ENCODE measurements at regions not wholly inside any gene's neighbourhood (a gene's known extent, or its start where the extent isn't known, plus 50 kb on each side); places are given as distances from the start of the nearest gene placed in this dataset.

DNA sequence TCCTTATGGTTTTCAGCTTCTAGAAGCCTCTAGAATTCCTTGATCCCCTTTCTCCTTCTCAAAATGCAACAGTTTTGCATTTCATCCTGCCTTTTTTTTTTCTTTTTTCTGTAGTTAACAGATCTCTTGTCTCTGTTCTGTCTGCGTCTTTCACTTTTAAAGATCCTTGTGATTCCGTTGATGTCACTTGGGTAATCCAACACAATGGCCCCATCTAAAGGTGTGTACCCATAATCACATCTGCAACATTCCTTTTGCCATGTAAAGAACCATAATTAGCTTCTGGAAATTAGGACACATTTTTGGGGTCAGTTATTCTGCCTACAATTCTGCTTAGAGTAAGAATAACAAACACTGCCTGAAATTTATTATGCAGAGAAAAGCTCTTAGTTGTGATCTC, 1180.9 kb upstream of the ADGRL3 start:
- H3K4me1 ChIP-seq (ENCODE audit: control insufficient read depth, insufficient read depth, low read length): no peaks in the 10 kb centered on the region
- in situ Hi-C loops (cut with MboI): no loop called here
- ChIA-PET POLR2A (no interaction called here), RAD21 (ENCODE audit: unreplicated experiment) (no interaction called here), CTCF (interaction anchor here (0.7 kb wide), 1 partner anchor 22 kb away, joined by 3 read pairs; no protein-coding TSS in a partner anchor), SMC1A (ENCODE audit: uncharacterized antibody, unreplicated experiment) (interaction anchor here (0.6 kb wide), 1 partner anchor 804 kb away, joined by 4 read pairs; no protein-coding TSS in a partner anchor)
- TF ChIP-seq BACH1 (IDR thresholded peaks at IDR 0.05; ENCODE audit: borderline replicate concordance) (no peak), GABPA (IDR thresholded peaks at IDR 0.05; ENCODE audit: low read depth) (no peak), ASH2L (IDR thresholded peaks at IDR 0.05; ENCODE audit: borderline replicate concordance, low read depth) (no peak), CREB1 (IDR thresholded peaks at IDR 0.05; ENCODE audit: low read depth) (no peak), CUX1 (IDR thresholded peaks at IDR 0.05; ENCODE audit: insufficient replicate concordance, low read depth, low read length) (no peak), BMI1 (IDR thresholded peaks at IDR 0.05; ENCODE audit: borderline replicate concordance) (no peak), PAX5 (IDR thresholded peaks at IDR 0.05; ENCODE audit: borderline replicate concordance, low read depth, low read length) (no peak), POLR2AphosphoS2 (IDR thresholded peaks at IDR 0.05; ENCODE audit: low read depth, low read length) (no peak), NRF1 (conservative IDR thresholded peaks at IDR 0.05; ENCODE audit: low read depth, low read length) (no peak), ZZZ3 (IDR thresholded peaks at IDR 0.05; ENCODE audit: control insufficient read depth, insufficient read length, low read depth) (no peak), SRF (IDR thresholded peaks at IDR 0.05; ENCODE audit: low read depth in 2 of 2, low read length in 2 of 2) (no peak)
- TF ChIP-seq, protein P1, sequence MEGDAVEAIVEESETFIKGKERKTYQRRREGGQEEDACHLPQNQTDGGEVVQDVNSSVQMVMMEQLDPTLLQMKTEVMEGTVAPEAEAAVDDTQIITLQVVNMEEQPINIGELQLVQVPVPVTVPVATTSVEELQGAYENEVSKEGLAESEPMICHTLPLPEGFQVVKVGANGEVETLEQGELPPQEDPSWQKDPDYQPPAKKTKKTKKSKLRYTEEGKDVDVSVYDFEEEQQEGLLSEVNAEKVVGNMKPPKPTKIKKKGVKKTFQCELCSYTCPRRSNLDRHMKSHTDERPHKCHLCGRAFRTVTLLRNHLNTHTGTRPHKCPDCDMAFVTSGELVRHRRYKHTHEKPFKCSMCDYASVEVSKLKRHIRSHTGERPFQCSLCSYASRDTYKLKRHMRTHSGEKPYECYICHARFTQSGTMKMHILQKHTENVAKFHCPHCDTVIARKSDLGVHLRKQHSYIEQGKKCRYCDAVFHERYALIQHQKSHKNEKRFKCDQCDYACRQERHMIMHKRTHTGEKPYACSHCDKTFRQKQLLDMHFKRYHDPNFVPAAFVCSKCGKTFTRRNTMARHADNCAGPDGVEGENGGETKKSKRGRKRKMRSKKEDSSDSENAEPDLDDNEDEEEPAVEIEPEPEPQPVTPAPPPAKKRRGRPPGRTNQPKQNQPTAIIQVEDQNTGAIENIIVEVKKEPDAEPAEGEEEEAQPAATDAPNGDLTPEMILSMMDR (IDR thresholded peaks at IDR 0.05 in 2 of 3, conservative IDR thresholded peaks at IDR 0.05 in 1 of 3; ENCODE audit: control insufficient read depth in 2 of 3, extremely low read depth in 1 of 3, insufficient read depth in 1 of 3, low read depth in 3 of 3, low read length in 3 of 3): no peak
- TF ChIP-seq, protein P2, sequence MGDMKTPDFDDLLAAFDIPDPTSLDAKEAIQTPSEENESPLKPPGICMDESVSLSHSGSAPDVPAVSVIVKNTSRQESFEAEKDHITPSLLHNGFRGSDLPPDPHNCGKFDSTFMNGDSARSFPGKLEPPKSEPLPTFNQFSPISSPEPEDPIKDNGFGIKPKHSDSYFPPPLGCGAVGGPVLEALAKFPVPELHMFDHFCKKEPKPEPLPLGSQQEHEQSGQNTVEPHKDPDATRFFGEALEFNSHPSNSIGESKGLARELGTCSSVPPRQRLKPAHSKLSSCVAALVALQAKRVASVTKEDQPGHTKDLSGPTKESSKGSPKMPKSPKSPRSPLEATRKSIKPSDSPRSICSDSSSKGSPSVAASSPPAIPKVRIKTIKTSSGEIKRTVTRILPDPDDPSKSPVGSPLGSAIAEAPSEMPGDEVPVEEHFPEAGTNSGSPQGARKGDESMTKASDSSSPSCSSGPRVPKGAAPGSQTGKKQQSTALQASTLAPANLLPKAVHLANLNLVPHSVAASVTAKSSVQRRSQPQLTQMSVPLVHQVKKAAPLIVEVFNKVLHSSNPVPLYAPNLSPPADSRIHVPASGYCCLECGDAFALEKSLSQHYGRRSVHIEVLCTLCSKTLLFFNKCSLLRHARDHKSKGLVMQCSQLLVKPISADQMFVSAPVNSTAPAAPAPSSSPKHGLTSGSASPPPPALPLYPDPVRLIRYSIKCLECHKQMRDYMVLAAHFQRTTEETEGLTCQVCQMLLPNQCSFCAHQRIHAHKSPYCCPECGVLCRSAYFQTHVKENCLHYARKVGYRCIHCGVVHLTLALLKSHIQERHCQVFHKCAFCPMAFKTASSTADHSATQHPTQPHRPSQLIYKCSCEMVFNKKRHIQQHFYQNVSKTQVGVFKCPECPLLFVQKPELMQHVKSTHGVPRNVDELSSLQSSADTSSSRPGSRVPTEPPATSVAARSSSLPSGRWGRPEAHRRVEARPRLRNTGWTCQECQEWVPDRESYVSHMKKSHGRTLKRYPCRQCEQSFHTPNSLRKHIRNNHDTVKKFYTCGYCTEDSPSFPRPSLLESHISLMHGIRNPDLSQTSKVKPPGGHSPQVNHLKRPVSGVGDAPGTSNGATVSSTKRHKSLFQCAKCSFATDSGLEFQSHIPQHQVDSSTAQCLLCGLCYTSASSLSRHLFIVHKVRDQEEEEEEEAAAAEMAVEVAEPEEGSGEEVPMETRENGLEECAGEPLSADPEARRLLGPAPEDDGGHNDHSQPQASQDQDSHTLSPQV (IDR thresholded peaks at IDR 0.05): no peak
- no peaks in the 10 kb centered on the region for H3K36me3 ChIP-seq (ENCODE audit: control insufficient read depth in 2 of 2, insufficient read depth in 2 of 2, low read length in 1 of 2)
- H3K27me3 ChIP-seq (replicated peaks in 1 of 2; ENCODE audit: control insufficient read depth in 2 of 2, insufficient read depth in 2 of 2, low read length in 1 of 2): no peaks in the 10 kb centered on the region
- intact Hi-C loops (cut with micrococcal nuclease; ENCODE audit: unreplicated experiment): no loop called here
- H3K9me3 ChIP-seq (replicated peaks; ENCODE audit: control insufficient read depth, insufficient read depth, low read length): no peaks in the 10 kb centered on the region
- H2AFZ ChIP-seq (ENCODE audit: control insufficient read depth, low read depth, low read length): no peak overlapping the region
- H3K27ac ChIP-seq (ENCODE audit: control insufficient read depth, insufficient read depth): no peak overlapping the region
- H3K79me2 ChIP-seq (ENCODE audit: control insufficient read depth, insufficient read depth, low read length): no peaks in the 10 kb centered on the region
- no peak overlapping the region for H3K4me3 ChIP-seq
- DNase-seq (ENCODE audit: low read depth, low spot score) (no peak), ATAC-seq (no peak), FAIRE-seq (no peak)
- BruUV-seq (replicated peaks): no TSS peak
- 0% methylated on average over 2 of the region's 2 CpGs for WGBS (ENCODE audit: insufficient coverage, insufficient replicate concordance, low lambda C conversion rate, missing lambda C conversion rate)
- H3K9ac ChIP-seq (ENCODE audit: control insufficient read depth, insufficient read depth, low read length): no peak overlapping the region
- no peak overlapping the region for H3K4me2 ChIP-seq (ENCODE audit: control insufficient read depth, insufficient read depth)
- H4K20me1 ChIP-seq (ENCODE audit: control insufficient read depth, insufficient read depth): no peaks in the 10 kb centered on the region

Measured in GM12878 (cell line).